ENCODE measurements at regions not wholly inside any gene's neighbourhood (a gene's known extent, or its start where the extent isn't known, plus 50 kb on each side); places are given as distances from the start of the nearest gene placed in this dataset.
"Not testable (repeated sequence)": the region's sequence is repeated elsewhere in the genome, so short reads cannot be mapped to it uniquely, and the experiment has no call there.

- not testable (repeated sequence) for DNase-seq
Measured at GRCh38 chr9:6103911-6104310, 88.5 kb upstream of the RANBP6 start.

GRCh38 chr9:6102336-6102987 lies 87.0 kb upstream of the RANBP6 start:
- DNase-seq, result not testable (repeated sequence)

- DNase-seq, result not testable (repeated sequence)
Measured at GRCh38 chr9:6101725-6102124, 86.3 kb upstream of the RANBP6 start.

GRCh38 chr9:6099346-6099745 lies 83.9 kb upstream of the RANBP6 start:
- DNase-seq, result not testable (repeated sequence)

GRCh38 chr9:6098431-6098830 lies 83.0 kb upstream of the RANBP6 start:
- no peak for DNase-seq

- DNase-seq, result no peak
Measured at GRCh38 chr9:6096821-6097220, 81.4 kb upstream of the RANBP6 start.

GRCh38 chr9:6090277-6091210 lies 75.1 kb upstream of the RANBP6 start:
- DNase-seq, result no peak

GRCh38 chr9:6089300-6089699 lies 73.9 kb upstream of the RANBP6 start:
- no peak for DNase-seq

- no peak for DNase-seq
Measured at GRCh38 chr9:6086006-6086655, 70.7 kb upstream of the RANBP6 start.

GRCh38 chr9:6080154-6080716 lies 64.8 kb upstream of the RANBP6 start:
- DNase-seq, result peak; percentile 24

- no peak for DNase-seq
Measured at GRCh38 chr9:6079386-6079785, 64.0 kb upstream of the RANBP6 start.

GRCh38 chr9:6078382-6079105 lies 63.1 kb upstream of the RANBP6 start:
- DNase-seq, result no peak

- DNase-seq, result no peak
Measured at GRCh38 chr9:6076851-6077250, 61.4 kb upstream of the RANBP6 start.

- no peak for DNase-seq
Measured at GRCh38 chr9:6073731-6074130, 58.3 kb upstream of the RANBP6 start.

GRCh38 chr9:6072865-6073264 lies 57.4 kb upstream of the RANBP6 start:
- DNase-seq, result no peak

GRCh38 chr9:6072453-6072852 lies 57.0 kb upstream of the RANBP6 start:
- no peak for DNase-seq

GRCh38 chr9:6068983-6069382 lies 53.6 kb upstream of the RANBP6 start:
- no peak for DNase-seq

GRCh38 chr9:6067426-6067825 lies 52.0 kb upstream of the RANBP6 start:
- no peak for DNase-seq
